ENCODE measurements at regions not wholly inside any gene's neighbourhood (a gene's known extent, or its start where the extent isn't known, plus 50 kb on each side); places are given as distances from the start of the nearest gene placed in this dataset.

DNA sequence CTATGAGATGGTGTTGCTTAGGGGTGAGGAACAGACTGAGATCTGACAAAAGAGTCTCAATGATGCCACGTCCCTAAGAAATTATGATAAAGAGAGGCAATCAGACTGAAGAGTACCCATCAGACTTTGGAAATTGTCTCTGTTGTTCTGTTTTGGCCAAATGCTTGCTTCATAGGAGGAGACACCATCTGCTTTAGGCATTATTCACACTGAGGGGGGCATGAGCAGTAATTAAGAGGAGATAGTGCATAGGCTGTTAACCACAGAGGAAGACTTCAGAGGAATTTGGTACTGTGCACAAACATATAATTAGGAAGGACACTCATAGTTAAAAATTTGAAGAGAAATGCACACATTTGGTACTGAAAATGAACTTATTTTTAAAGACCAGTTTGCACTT lies 190.7 kb downstream of the FAM170A start:
- H3K27ac Mint-ChIP-seq, result no peak overlapping the region
- H3K4me1 ChIP-seq (ENCODE audit: insufficient read depth, low read length), result no peaks in the 10 kb centered on the region
- H3K27me3 ChIP-seq (ENCODE audit: control insufficient read depth in 1 of 2, insufficient read depth in 2 of 2, low read length in 2 of 2), result no peaks in the 10 kb centered on the region
- DNase-seq, result no peak
- intact Hi-C loops (cut with DNase I, micrococcal nuclease), result no loop called here
- no peak overlapping the region for H3K27ac ChIP-seq (ENCODE audit: low read depth in 1 of 2, low read length in 2 of 2)
- H3K4me3 Mint-ChIP-seq, result no peak overlapping the region
- ChIA-PET CTCF (no interaction called here), POLR2A (interaction anchor here (0.6 kb wide), 1 partner anchor 73 kb away, joined by 3 read pairs; no protein-coding TSS in a partner anchor)
- H3K36me3 ChIP-seq (ENCODE audit: insufficient read depth, low read length), result no peaks in the 10 kb centered on the region
- ATAC-seq (ENCODE audit: poor library complexity), result no peak
- H3K4me3 ChIP-seq (ENCODE audit: low read length), result no peak overlapping the region
- no peaks in the 10 kb centered on the region for H3K9me3 ChIP-seq (ENCODE audit: control insufficient read depth in 1 of 2, insufficient read depth in 1 of 2, low read length in 2 of 2)
- no peaks in the 10 kb centered on the region for H3K36me3 Mint-ChIP-seq (ENCODE audit: low read depth)
- TF ChIP-seq, protein P1, sequence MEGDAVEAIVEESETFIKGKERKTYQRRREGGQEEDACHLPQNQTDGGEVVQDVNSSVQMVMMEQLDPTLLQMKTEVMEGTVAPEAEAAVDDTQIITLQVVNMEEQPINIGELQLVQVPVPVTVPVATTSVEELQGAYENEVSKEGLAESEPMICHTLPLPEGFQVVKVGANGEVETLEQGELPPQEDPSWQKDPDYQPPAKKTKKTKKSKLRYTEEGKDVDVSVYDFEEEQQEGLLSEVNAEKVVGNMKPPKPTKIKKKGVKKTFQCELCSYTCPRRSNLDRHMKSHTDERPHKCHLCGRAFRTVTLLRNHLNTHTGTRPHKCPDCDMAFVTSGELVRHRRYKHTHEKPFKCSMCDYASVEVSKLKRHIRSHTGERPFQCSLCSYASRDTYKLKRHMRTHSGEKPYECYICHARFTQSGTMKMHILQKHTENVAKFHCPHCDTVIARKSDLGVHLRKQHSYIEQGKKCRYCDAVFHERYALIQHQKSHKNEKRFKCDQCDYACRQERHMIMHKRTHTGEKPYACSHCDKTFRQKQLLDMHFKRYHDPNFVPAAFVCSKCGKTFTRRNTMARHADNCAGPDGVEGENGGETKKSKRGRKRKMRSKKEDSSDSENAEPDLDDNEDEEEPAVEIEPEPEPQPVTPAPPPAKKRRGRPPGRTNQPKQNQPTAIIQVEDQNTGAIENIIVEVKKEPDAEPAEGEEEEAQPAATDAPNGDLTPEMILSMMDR (IDR thresholded peaks at IDR 0.05), result no peak
- H3K9me3 Mint-ChIP-seq, result no peaks in the 10 kb centered on the region
- H3K4me1 Mint-ChIP-seq (ENCODE audit: low read depth), result no peaks in the 10 kb centered on the region
- no peaks in the 10 kb centered on the region for H3K27me3 Mint-ChIP-seq

DNA sequence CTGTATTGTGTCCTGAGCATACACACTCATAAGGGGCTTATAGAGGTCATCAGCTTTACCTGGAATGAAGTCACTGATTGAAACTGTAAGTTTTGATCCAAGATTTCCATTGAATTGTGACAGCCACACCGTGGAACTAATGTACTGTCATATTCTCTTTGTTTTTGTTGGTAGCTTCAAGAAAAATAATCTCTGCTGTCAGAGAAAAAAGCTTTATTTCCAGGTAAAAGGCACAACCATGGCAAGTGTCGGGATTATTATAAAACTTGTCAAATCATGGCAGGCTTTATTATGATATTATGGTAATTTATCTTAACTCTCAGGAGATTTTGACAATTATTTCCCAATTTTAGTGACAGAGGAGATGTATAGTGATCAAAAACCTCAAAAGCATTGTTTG lies 191.2 kb downstream of the FAM170A start:
- H3K4me1 Mint-ChIP-seq (ENCODE audit: low read depth), result no peaks in the 10 kb centered on the region
- no peaks in the 10 kb centered on the region for H3K27me3 ChIP-seq (ENCODE audit: control insufficient read depth in 1 of 2, insufficient read depth in 2 of 2, low read length in 2 of 2)
- H3K36me3 ChIP-seq (ENCODE audit: insufficient read depth, low read length), result no peaks in the 10 kb centered on the region
- intact Hi-C loops (cut with DNase I, micrococcal nuclease), result no loop called here
- TF ChIP-seq, protein P1 (IDR thresholded peaks at IDR 0.05), result no peak
- no peak overlapping the region for H3K4me3 Mint-ChIP-seq
- ChIA-PET CTCF (no interaction called here), POLR2A (interaction anchor here (0.6 kb wide), 1 partner anchor 73 kb away, joined by 3 read pairs; no protein-coding TSS in a partner anchor)
- H3K27ac Mint-ChIP-seq, result no peak overlapping the region
- no peaks in the 10 kb centered on the region for H3K27me3 Mint-ChIP-seq
- H3K9me3 ChIP-seq (ENCODE audit: control insufficient read depth in 1 of 2, insufficient read depth in 1 of 2, low read length in 2 of 2), result no peaks in the 10 kb centered on the region
- H3K9me3 Mint-ChIP-seq, result no peaks in the 10 kb centered on the region
- no peak overlapping the region for H3K27ac ChIP-seq (ENCODE audit: low read depth in 1 of 2, low read length in 2 of 2)
- no peaks in the 10 kb centered on the region for H3K36me3 Mint-ChIP-seq (ENCODE audit: low read depth)
- no peaks in the 10 kb centered on the region for H3K4me1 ChIP-seq (ENCODE audit: insufficient read depth, low read length)
- ATAC-seq (ENCODE audit: poor library complexity) (no peak), DNase-seq (no peak)
- H3K4me3 ChIP-seq (ENCODE audit: low read length), result no peak overlapping the region

DNA sequence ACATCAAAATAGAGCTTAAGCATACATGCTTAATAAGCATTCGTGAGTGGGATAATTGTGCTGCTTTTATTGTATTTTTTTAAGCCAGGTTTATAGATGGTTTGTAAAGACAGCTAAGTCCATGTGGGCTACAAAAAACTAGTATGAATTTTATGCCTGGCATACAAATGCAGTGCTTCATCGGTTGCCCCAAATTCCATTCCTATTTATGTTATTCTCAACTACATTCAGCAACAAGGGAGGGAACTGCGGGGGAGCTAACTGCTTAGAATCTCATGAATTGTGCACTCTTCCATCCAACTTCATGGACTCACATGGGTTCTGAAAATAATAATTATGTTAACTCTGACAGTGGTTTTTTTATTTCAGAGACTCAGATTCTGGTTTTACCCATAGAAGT lies 199.2 kb downstream of the FAM170A start:
- Mint-ChIP-seq H3K27ac (no peak overlapping the region), H3K4me1 (ENCODE audit: low read depth) (no peaks in the 10 kb centered on the region), H3K27me3 (no peaks in the 10 kb centered on the region), H3K9me3 (peaks cover 3% of the 10 kb centered on the region), H3K4me3 (no peak overlapping the region), H3K36me3 (ENCODE audit: low read depth) (no peaks in the 10 kb centered on the region)
- Histone ChIP-seq H3K27me3 (ENCODE audit: control insufficient read depth in 1 of 2, insufficient read depth in 2 of 2, low read length in 2 of 2) (no peaks in the 10 kb centered on the region), H3K36me3 (ENCODE audit: insufficient read depth, low read length) (no peaks in the 10 kb centered on the region), H3K27ac (ENCODE audit: low read depth in 1 of 2, low read length in 2 of 2) (no peak overlapping the region), H3K9me3 (ENCODE audit: control insufficient read depth in 1 of 2, insufficient read depth in 1 of 2, low read length in 2 of 2) (no peaks in the 10 kb centered on the region), H3K4me1 (ENCODE audit: insufficient read depth, low read length) (no peaks in the 10 kb centered on the region), H3K4me3 (ENCODE audit: low read length) (no peak overlapping the region)
- no peak for ATAC-seq (ENCODE audit: poor library complexity)
- intact Hi-C loops (cut with DNase I, micrococcal nuclease), result no loop called here
- DNase-seq, result no peak
- ChIA-PET POLR2A (no interaction called here), CTCF (no interaction called here)
- TF ChIP-seq, protein P1 (IDR thresholded peaks at IDR 0.05), result no peak

Measured in CD4-positive, alpha-beta T cell (primary cell).